ENCODE measurements at regions not wholly inside any gene's neighbourhood (a gene's known extent, or its start where the extent isn't known, plus 50 kb on each side); places are given as distances from the start of the nearest gene placed in this dataset.

- DNase-seq: no peak
Measured at GRCh38 chr6:88232753-88233152, 66.6 kb upstream of the CNR1 start.

- no peak for DNase-seq
Measured at GRCh38 chr6:88223298-88223697, 57.2 kb upstream of the CNR1 start.

- no peak for DNase-seq
Measured at GRCh38 chr6:88220493-88220892, 54.3 kb upstream of the CNR1 start.

GRCh38 chr6:88216182-88216581 lies 50.0 kb upstream of the CNR1 start:
- DNase-seq: no peak

All from inflammatory macrophage treated with lipopolysaccharide for 1 hour (primary cell).